GM19397 (cell line): ENCODE measurements at regions not wholly inside any gene's neighbourhood (a gene's known extent, or its start where the extent isn't known, plus 50 kb on each side); places are given as distances from the start of the nearest gene placed in this dataset.
"Not testable (repeated sequence)": the region's sequence is repeated elsewhere in the genome, so short reads cannot be mapped to it uniquely, and the experiment has no call there.

Source experiments
- ATAC-seq: cut with Tn5 transposase; IDR thresholded peaks from one replicate; pipeline ENCODE4 v1.9.1; 2021; ENCODE audit warnings: mild to moderate bottlenecking, moderate library complexity; ENCODE audit not compliant: unreplicated experiment

DNA sequence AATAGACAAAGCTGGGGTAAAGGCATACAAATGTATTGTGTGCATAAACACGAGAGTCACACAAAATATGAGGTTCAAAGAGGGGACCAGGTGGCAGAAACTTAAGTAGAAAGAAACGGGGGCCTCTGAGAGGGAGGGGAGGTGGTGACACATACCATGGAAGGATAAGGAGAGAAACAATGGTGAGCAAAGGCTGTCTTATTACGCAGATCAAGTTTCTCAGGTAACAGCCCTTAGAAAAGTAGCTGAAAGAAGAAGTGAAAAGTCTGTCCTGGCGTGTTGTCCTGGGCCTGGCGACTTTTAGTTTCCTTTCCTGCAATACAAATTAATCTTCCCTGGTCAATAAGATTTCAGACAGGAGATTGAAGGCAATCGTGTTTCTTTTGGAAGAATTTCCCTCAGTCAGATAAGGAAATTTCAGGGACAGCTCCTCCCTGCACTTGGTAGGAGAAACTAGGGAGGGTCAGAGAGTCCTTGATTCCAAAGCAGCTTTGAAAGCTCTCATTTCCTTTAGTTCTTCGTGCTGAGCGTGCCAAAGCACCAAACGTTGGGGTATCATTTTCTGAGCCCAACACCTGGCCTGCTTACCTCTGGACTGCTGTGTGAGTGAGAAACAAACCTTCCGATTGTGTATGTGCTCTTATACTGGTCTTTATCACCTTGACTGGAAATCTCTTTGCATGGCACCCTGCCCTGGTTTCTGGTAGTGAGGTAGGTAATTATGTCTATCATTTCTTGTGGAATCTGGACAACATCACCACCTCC, 676.7 kb upstream of the LCORL start:
- no peak for ATAC-seq

DNA sequence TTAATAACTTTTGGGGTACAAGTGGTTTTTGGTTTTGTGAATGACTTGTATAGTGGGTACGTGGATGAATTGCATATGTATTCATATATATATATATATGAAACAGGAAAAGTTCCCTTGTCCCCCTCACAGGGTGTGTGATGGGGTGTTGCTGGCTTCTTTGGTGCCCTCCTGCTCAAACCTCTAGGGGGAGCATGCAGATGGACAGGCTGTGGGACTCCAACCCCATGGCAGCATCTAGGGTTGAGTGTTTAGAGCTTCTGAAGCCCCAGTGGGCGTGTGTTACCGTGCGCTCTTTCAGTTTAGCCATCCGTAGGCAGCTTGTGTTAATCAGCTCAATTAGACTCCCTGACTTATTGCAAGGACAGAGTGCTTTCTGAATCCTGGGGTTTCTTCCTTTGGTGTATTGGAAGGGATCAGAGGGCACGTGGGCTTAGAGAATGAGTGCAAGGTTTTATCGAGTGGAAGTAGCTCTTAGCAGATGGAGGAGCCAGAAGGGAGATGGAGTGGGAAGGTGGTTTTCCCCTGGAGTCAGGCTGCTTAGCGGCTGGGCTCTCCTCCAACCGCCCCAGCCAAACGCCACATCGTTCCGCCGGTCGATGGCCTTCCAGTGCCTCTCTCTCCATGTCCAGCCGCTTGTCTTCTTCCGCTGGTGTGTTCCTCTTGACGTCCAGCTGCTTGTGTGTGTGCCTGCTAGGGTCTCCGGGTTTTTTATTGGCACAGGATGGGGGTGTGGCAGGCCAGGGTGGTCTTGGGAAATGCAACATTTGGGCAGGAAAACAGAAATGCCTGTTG, 674.4 kb upstream of the LCORL start:
- no peak for ATAC-seq

DNA sequence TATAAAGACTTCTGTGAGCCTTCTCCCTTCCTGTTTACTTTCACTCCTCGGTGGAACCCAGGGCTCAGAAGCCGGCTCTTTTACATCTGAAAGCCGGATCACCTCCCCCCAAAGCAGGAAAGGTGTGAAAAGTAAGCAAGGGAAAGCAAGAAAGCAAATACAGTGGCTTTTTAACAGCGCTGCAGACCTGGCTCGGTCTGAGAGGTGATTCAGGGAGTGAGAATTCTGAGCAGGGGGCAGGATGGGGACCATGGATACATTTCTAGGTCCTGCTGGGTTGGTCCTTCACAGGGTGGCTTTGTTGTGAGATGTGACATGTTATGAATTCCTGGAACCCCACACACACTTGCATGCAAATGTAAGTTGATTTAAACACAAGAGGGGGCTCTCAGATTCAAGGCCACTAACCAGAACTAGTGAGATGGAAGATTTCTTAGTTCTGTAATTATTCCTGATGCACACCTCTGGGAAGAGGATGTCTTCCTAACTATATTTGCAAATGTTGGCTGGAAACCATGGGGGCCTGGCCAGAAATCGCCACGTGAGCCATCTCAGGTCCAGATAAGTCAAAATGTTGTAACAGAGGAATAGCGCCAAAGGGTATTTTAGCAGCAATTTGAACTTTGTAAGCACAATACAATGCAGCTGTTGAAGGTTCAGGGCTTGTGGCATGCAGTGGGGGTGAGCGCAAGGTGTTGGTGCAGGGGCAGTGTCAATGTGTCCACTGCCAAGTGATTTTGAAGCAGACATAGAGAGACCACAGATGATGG, 670.1 kb upstream of the LCORL start:
- ATAC-seq = no peak

DNA sequence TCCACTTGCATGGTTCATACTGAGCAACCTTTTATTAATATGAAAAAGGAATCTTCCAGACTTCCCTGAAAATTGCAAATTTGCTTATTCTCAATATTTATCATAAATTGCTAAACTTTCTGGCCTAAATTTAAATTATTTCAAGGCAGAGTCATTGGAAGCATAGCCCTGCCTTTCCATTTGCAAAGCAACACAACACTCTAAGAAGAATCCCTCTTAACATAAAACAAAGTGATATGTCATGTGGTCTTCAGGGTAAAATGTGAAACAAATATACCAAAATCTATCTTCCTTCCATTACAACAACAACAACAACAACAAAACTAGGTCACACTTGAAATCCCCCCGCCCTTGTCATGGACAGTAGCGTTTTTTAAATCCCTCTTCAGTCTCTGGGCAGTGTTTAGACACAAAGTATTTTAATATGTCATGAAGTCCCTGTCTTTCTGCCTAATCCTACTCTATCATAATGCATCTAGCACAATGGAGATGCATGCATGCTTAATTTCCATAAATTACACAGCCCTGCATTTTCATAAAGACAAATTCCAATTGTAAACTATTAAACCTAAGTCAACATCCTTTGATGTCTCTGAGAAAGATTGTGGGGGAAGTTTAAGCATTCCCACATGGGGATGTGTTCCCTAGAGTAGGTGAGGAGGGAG, 668.9 kb upstream of the LCORL start:
- no peak for ATAC-seq

DNA sequence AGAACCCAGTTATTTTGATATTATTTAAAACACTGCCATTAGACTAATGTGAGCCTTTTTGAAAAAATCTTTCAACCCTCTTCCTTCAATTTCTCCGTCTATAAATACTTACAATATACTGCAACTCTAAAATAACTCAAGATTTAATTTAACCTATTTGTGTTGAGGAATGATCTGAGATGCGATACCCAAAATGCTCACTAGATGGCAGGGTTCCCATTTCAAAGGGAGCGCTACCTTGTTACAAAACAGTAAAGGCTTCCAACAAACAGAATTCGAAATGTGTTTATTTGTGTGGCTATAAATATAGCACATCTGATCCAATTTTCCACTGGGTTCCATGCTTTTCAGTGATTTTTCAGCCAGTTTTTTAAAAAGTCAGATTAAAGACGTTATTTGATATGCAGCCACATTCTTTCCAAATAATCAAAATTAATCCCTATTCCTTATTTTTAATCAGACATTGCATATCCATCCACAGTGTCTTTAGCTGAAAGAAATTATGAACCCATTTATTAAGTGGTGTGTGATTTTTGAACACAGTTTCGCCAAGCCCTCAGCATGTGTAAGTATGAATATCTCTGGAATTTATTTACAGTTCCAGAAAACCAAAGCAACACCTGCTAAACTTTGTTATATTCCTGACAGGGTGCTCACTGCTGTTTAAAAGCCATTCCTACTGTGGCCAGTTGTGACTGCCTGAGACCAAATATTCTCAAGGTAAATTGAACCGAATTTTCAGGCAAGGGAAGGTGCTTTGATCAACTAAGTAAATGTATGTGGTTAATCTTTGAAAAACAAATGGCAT, 668.0 kb upstream of the LCORL start:
- no peak for ATAC-seq

DNA sequence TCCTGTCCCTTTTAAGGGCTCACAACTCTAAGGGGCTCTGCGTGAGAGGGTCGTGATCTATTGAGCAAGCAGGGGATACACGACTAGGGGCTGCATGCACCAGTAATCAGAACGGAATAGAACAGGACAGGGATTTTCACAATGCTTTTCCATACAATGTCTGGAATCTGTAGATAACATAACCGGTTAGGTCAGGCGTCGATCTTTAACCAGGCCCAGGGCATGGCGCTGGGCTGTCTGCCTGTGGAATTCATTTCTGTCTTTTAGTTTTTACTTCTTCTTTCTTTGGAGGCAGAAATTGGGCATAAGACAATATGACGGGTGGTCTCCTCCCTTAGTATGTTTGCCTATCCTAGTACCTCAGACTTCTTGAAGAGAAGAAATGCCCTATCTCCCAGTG, 666.8 kb upstream of the LCORL start:
- ATAC-seq = not testable (repeated sequence)

DNA sequence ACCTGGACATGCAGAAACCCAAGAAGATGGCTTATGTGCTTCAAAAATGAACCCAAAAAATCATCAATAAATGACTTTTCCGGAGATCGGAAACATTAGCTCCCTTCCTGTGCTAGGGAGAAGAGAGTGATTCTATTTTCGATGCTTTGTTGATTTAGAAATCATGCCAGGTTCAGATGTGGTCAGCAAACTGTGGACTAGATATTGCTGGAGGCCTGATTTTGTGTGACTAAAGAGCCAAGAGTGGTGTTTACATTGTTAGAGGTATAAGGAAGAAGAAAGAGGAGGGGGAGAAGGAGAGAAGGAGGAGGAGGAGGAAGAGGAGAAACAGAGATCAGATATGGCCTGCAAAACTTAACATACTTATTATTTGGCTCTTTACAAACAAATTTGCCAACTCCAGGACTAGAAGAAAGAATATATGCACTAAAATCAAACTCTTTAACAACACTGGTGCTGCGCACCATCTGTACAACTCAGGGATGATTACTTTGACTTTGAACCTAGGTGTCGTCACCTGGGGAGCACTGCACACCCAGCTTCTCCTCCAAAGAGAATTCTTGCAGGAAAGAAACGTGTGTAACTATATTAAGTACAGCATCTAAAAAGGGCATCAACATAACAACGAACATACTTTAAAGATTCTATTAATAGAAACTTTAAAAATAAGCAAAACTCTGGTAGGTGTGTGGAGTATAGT, 664.9 kb upstream of the LCORL start:
- ATAC-seq = no peak

DNA sequence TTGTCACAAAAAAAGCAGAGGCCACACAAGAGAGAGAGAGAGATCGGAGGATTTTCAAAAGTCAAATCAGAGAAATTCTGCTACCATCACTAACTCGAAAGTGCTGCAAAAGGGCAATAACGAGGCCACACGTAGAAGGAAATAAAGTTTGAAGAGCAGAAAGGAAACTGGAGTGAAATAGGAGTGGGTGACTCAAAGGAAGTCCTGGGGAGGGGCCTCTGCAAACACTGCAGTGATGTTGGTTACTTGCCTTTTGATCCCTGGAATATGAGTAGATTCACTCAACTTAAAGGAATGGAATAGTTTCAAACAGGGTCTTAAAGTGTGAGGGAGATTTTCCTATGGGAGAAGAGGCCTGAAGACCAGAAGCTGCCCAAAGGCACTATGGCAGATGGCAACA, 663.4 kb upstream of the LCORL start:
- ATAC-seq = no peak

DNA sequence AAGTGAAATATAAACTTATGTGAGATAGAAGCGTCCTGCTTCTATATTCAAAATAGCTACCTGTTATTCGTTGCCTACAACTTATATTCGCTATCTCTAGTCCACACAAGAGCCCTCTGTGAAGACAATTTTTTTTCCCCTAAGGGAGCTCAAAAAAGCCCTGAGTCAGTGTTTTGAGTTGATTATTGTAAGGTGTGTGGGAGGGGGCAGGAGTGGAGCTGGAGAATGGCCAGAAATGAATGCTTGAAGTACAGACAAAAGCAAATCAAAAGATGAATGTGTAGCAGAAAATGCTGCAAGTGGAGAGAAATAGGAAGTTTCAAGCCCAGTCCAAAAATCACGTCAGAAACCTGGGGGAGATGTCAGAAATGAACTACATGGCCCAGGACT, 655.0 kb upstream of the LCORL start:
- ATAC-seq = no peak

DNA sequence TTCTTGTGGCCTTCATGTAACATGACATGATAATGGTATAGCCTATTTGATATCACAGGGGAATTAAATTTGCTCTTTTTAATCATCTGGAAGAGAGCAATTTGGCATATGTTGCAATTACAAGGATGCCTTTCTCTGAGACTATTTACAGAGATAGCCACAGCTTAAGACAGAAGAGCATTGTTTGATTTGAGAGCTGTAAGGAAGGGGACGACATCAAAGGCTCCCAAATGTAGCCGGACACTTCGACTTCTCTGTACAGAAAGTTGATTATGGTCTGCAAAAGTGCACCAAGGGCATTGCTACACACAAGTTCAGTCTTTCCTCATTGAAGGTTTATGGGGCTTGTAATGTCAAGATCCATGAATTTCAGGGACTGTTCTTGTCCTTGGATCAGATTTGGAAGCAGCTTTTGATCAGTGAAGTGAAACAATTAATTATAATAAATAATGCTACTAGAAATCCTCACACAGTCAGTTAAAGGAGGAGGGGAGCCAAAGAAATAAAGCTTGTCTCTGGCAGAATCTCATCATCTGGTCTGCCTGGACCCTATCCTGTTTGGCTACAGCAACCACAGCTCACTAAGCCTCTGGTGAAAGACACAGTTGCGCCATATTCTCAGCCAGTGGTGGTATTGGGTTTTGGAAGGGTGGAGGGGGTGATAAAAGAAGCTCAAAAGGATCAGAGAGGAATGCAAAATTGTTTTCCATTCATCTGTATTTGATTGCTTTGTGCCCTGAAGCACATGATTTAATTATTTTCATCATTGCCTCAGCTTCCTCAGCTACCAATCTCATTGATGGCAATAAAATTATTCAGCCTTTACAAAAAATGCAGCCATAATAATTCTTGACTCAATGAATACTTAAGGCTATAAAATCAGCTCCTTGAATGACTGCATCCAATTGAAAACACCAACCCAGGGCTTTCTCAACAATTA, 654.3 kb upstream of the LCORL start:
- no peak for ATAC-seq

DNA sequence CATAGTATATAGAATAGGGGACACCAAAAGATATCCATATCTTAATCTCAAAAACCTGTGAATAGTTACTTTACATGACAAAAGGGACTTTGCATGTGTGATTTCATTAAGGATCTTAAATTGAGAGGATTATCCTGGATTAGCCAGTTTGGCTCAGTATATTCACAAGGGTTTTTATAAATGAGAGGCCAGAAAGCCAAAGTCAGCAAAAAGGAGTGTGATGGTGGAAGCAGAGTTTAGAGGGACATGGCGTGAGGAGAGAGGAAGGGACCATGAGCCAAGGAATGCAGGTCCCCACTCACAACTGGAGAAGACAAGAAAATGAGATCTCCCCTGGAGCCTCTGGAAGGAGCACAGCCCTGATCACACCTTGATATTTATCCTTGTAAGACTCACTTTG, 648.5 kb upstream of the LCORL start:
- no peak for ATAC-seq

DNA sequence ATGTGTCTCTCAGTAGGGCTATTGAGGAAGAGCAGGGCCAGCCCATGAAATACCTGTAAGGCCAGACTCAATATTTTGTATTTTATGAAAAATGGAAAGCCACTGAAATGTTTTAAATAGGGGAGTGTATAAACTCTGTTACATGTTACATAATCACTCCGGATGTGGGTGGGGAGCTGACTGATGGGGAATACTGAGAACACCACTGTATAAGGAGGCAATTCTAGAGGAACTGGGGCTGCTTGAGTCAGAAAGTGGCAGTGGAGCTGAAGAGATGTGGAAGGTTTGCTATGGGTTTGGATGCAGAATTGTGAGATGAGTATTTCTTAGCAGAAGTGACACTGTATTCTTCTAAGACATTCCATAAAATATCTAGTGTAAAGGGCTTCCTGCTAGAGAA, 647.8 kb upstream of the LCORL start:
- no peak for ATAC-seq

DNA sequence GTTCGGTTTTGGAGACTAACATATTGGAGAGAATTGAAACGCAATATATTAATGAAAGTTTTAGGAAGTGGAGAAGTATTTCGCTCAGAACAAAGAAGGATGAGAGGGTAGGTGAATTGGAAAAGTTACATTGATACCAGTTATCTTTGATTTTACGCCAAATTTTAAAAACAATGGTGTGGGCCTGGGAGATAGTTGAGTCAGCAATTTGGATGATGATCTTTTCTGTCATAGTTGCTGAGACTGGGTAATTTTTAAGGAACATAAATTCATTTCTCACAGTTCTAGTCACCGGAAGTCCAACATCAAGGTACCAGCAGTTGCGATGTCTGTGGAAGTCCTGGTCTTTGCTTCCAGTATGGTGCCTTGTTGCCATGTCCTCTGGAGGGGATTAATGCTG, 644.8 kb upstream of the LCORL start:
- ATAC-seq = no peak

DNA sequence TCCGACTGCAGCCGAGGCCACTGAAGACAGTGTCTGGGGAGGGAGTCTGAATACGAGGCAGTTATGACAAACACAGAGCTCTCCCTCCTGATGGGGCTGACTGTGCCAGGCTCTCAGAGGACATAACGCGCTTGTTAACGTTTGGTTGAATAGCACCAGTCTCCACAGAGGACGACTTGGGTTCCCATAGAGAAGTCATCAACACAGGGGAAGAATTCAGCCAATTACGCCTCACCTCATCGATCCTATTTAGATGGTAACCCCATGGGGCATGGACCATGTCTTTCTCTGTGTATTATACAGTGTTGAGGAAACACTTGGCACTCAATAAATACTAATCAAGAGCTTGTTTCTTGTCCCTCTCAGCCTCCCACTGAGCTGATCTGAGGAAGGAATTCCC, 642.6 kb upstream of the LCORL start:
- no peak for ATAC-seq

DNA sequence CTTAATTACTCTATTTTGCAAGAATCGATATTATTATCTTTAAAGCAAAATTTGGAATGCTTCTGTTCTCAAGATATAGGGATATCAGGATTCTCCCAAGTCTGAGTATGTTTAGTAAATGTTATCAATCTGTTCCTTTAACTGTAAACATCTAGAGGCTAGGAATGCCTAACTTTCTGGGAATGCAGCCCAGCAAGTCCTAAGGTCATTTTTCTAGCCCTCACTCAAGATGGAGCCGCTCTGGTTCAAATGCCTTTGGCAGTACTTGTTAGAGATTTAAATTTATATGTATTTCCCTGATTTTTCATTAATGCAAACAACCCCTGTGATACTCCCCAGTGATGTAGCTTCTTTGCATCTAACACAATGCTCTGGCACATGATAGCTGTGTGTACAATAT, 623.8 kb upstream of the LCORL start:
- no peak for ATAC-seq

DNA sequence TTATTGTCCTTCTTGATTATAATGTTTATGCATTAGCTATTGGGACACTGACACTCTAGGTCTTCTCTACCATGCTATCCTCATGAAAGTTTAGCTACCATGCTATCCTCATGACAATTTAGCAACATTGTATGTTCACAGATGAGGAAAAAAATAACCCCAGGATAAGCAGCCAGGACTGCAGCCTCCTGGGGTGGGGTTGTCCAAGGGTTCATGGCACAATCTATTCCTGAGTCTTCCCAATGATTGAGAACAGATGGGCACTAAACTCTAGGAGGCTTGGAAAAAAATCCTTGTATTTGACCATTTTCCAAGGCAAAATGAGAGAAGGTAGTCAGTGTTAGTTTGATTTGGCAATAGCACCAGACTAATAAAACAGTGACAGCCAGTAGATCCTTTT, 619.8 kb upstream of the LCORL start:
- ATAC-seq = no peak

DNA sequence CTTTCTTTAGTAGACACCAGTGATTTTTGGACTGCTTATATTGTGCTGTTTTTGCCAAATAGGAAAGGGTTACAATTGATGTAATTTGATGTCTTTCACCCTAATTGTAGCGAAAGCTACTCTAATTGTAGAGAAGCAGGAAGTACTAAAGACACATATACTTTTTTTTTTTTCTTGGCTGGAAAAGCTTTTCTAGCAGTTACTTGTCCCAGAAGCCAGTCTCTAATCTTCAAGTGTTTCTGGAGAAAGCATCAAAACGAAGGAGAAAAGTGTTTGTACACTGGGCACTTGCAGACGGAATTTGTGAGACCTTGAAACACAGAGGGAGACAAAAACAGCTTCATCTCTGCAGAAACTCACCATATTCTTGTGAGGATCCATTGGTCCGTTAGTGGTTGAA, 616.5 kb upstream of the LCORL start:
- ATAC-seq = no peak

DNA sequence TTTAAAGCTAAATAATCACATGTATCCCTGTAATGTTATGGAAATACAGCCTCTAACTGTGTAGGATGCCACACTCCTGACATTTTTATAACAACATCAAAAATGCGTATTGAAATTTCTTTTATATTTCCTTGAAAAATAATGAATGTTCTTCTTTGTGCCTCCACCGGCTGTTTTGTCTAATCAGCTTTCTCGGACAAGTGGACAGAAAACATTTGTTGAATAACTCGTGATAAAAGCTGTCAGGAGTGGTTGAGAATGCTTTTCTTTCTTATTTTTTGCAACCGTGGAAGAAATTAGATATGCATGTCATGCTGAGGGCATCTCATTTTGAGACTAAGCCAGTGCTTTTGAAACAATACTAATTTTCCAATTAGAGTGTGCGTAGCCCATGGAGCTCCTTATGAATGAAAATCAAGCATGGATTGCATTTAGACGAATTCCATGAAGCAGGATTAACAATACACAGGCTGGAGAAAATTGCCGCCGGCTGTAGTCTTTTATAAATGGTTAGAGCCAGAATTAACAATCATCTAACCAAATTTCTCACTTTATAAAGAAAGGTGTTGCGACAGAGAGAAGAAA, 614.5 kb upstream of the LCORL start:
- no peak for ATAC-seq
